ENCODE measurements at regions not wholly inside any gene's neighbourhood (a gene's known extent, or its start where the extent isn't known, plus 50 kb on each side); places are given as distances from the start of the nearest gene placed in this dataset.

GRCh38 chr10:7480742-7481367, 70.0 kb upstream of the SFMBT2 start:
- no peak overlapping the region for H2BK15ac ChIP-seq (ENCODE audit: low read length)

More at GRCh38 chr10:7480742-7481367, 70.0 kb upstream of the SFMBT2 start:
- no peak overlapping the region for H2AFZ ChIP-seq (ENCODE audit: low read length)
- no peak overlapping the region for H2AK5ac ChIP-seq (ENCODE audit: low read depth, low read length)
- H4K91ac ChIP-seq (replicated peaks; ENCODE audit: insufficient read length, low read length) = no peak overlapping the region
- no peak overlapping the region for H3K4ac ChIP-seq (replicated peaks; ENCODE audit: insufficient read length, low read depth, low read length)
- H3K36me3 ChIP-seq (ENCODE audit: control insufficient read depth in 2 of 4, insufficient read depth in 4 of 4, low read length in 3 of 4) = no peaks in the 10 kb centered on the region
- H4K5ac ChIP-seq (ENCODE audit: insufficient read length, low read depth, low read length) = no peak overlapping the region
- peaks cover 1 to 3% (median 2%) of the 10 kb centered on the region in 4 experiments; a peak in 4 of 7 replicates for H3K4me1 ChIP-seq (replicated peaks in 1 of 4; ENCODE audit: control insufficient read depth in 3 of 4, insufficient read depth in 4 of 4, low read length in 3 of 4)
- no peak overlapping the region for H3K27ac ChIP-seq (ENCODE audit: low read depth, low read length)
- 76% methylated on average over 8 of the region's 8 CpGs; no CpG with 5 or more reads in 1 of the 2 experiments for WGBS, 2 experiments (ENCODE audit: extremely low coverage in 1 of 2, insufficient coverage in 1 of 2, insufficient read length in 1 of 2, insufficient replicate concordance in 2 of 2, low coverage in 1 of 2, low lambda C conversion rate in 2 of 2, missing lambda C conversion rate in 1 of 2)
- H2BK12ac ChIP-seq (ENCODE audit: low read depth, low read length) = no peak overlapping the region
- no peak overlapping the region for H2BK20ac ChIP-seq (ENCODE audit: low read length)
- no peak overlapping the region for H3K23ac ChIP-seq (ENCODE audit: insufficient read length)
- FAIRE-seq (no peak), DNase-seq (ENCODE audit: low read depth in 1 of 2, low spot score in 2 of 2) (no peak)
- no peaks in the 10 kb centered on the region for H3K9me3 ChIP-seq (ENCODE audit: insufficient read depth in 2 of 2, low read depth in 1 of 2, low read length in 1 of 2)
- H3K14ac ChIP-seq (ENCODE audit: insufficient read length) = no peak overlapping the region
- H2BK120ac ChIP-seq (replicated peaks; ENCODE audit: low read depth, low read length) = no peak overlapping the region
- no peaks in the 10 kb centered on the region for H3K79me1 ChIP-seq (ENCODE audit: low read depth, low read length)
- no peaks in the 10 kb centered on the region for H4K20me1 ChIP-seq (replicated peaks in 1 of 2; ENCODE audit: control insufficient read depth in 1 of 2, insufficient read depth in 2 of 2, low read length in 2 of 2)
- TF ChIP-seq KDM1A (IDR thresholded peaks at IDR 0.05; ENCODE audit: borderline replicate concordance, low read length) = no peak
- no peak for TF ChIP-seq TCF12 (IDR thresholded peaks at IDR 0.05; ENCODE audit: low read depth, low read length)
- no peak for TF ChIP-seq RFX5 (IDR thresholded peaks at IDR 0.05; ENCODE audit: borderline replicate concordance, low read depth, low read length)
- no peak for TF ChIP-seq NRF1 (IDR thresholded peaks at IDR 0.05; ENCODE audit: low read depth, low read length)
- TF ChIP-seq RXRA (IDR thresholded peaks at IDR 0.05; ENCODE audit: insufficient read depth, low read depth, low read length) = no peak
- no peak for TF ChIP-seq ASH2L (IDR thresholded peaks at IDR 0.05; ENCODE audit: low read length)
- TF ChIP-seq POU5F1 (IDR thresholded peaks at IDR 0.05; ENCODE audit: low read depth, low read length) = no peak
- no peak for TF ChIP-seq POLR2A (IDR thresholded peaks at IDR 0.05; ENCODE audit: control extremely low read depth in 1 of 2, low read depth in 2 of 2, low read length in 2 of 2)
- no peak for TF ChIP-seq TAF7 (optimal IDR thresholded peaks at IDR 0.05; ENCODE audit: borderline replicate concordance, low read depth, low read length)
- TF ChIP-seq GTF2F1 (IDR thresholded peaks at IDR 0.05; ENCODE audit: borderline replicate concordance, low read depth, low read length) = no peak
- no peak for TF ChIP-seq NANOG (IDR thresholded peaks at IDR 0.05; ENCODE audit: insufficient read depth, low read depth, low read length, poor library complexity, severe bottlenecking)
- TF ChIP-seq JUN (IDR thresholded peaks at IDR 0.05; ENCODE audit: low read depth, low read length) = no peak
- no peaks in the 10 kb centered on the region for H3K79me2 ChIP-seq (ENCODE audit: control insufficient read depth in 1 of 2, insufficient read depth in 2 of 2, low read length in 2 of 2)
- no peak overlapping the region for H3K4me2 ChIP-seq (ENCODE audit: insufficient read depth in 1 of 2, low read depth in 2 of 2, low read length in 2 of 2)
- H3K4me3 ChIP-seq (ENCODE audit: extremely low read depth in 1 of 4, insufficient read depth in 2 of 4, low read depth in 3 of 4, low read length in 4 of 4) = no peak overlapping the region
- H2BK5ac ChIP-seq (ENCODE audit: low read depth, low read length) = no peak overlapping the region
- H3K56ac ChIP-seq (replicated peaks; ENCODE audit: insufficient read length, low read depth, low read length) = no peak overlapping the region
- POLR2A ChIA-PET (ENCODE audit: partially characterized antibody) = no interaction called here
- H3K27me3 ChIP-seq (replicated peaks in 1 of 4; ENCODE audit: control insufficient read depth in 3 of 4, extremely low read depth in 1 of 4, insufficient read depth in 3 of 4, low read length in 3 of 4) = no peaks in the 10 kb centered on the region
- CTCF ChIA-PET (ENCODE audit: partially characterized antibody) = interaction anchor here (0.7 to 0.8 kb wide), 2 partner anchors 28 to 52 kb away, joined by 3 read pairs; no protein-coding TSS in a partner anchor
- H4K8ac ChIP-seq (ENCODE audit: extremely low read depth, insufficient read depth, low read length) = no peak overlapping the region
- no peak overlapping the region for H3K9ac ChIP-seq (replicated peaks in 1 of 4; ENCODE audit: extremely low read depth in 1 of 4, low read depth in 3 of 4, low read length in 3 of 4)
- H3K23me2 ChIP-seq (ENCODE audit: low read depth, low read length) = no peaks in the 10 kb centered on the region
- H3K18ac ChIP-seq (ENCODE audit: extremely low read depth, low read length) = no peak overlapping the region

All from H1 (cell line).